Activated T-cell treated with anti-CD3 and anti-CD28 coated beads, Interleukin-2, amount 50 U/mL, for 48 hours (primary cell): ENCODE measurements at regions not wholly inside any gene's neighbourhood (a gene's known extent, or its start where the extent isn't known, plus 50 kb on each side); places are given as distances from the start of the nearest gene placed in this dataset.
"Not testable (repeated sequence)": the region's sequence is repeated elsewhere in the genome, so short reads cannot be mapped to it uniquely, and the experiment has no call there.

Experiments
- DNase-seq, 2 experiments: peaks; one replicate each; pipeline ENCODE4 v3.0.0-alpha.2; 2020

- no peak for DNase-seq
Measured at GRCh38 chr4:33626221-33626620, 2618.1 kb downstream of the ARAP2 start.

GRCh38 chr4:33628296-33628695 is 2616.0 kb downstream of the ARAP2 start:
- DNase-seq, result no peak

GRCh38 chr4:33649015-33649414 is 2595.3 kb downstream of the ARAP2 start:
- DNase-seq, result no peak

- no peak for DNase-seq
Measured at GRCh38 chr4:33649471-33649870, 2594.8 kb downstream of the ARAP2 start.

- DNase-seq, result no peak
Measured at GRCh38 chr4:33650036-33650435, 2594.3 kb downstream of the ARAP2 start.

- DNase-seq, result no peak
Measured at GRCh38 chr4:33658971-33659370, 2585.3 kb downstream of the ARAP2 start.

- DNase-seq, result no peak
Measured at GRCh38 chr4:33661636-33662035, 2582.7 kb downstream of the ARAP2 start.

GRCh38 chr4:33685939-33686338 is 2558.4 kb downstream of the ARAP2 start:
- no peak for DNase-seq

GRCh38 chr4:33696041-33696440 is 2548.3 kb downstream of the ARAP2 start:
- no peak for DNase-seq

- DNase-seq, result no peak
Measured at GRCh38 chr4:33696586-33696985, 2547.7 kb downstream of the ARAP2 start.

- no peak for DNase-seq
Measured at GRCh38 chr4:33709247-33709646, 2535.1 kb downstream of the ARAP2 start.

- no peak for DNase-seq
Measured at GRCh38 chr4:33711826-33712225, 2532.5 kb downstream of the ARAP2 start.

- no peak for DNase-seq
Measured at GRCh38 chr4:33714971-33715370, 2529.3 kb downstream of the ARAP2 start.

GRCh38 chr4:33715841-33716395 is 2528.4 kb downstream of the ARAP2 start:
- no peak for DNase-seq

GRCh38 chr4:33722254-33722653 is 2522.1 kb downstream of the ARAP2 start:
- DNase-seq, result no peak

GRCh38 chr4:33722800-33723516 is 2521.4 kb downstream of the ARAP2 start:
- DNase-seq, result no peak

- no peak for DNase-seq
Measured at GRCh38 chr4:33724685-33725084, 2519.6 kb downstream of the ARAP2 start.

GRCh38 chr4:33725861-33726260 is 2518.5 kb downstream of the ARAP2 start:
- no peak for DNase-seq

GRCh38 chr4:33737726-33738125 is 2506.6 kb downstream of the ARAP2 start:
- no peak for DNase-seq

GRCh38 chr4:33739884-33740632 is 2504.3 kb downstream of the ARAP2 start:
- DNase-seq, result no peak

- DNase-seq, result not testable (repeated sequence)
Measured at GRCh38 chr4:33740871-33741270, 2503.4 kb downstream of the ARAP2 start.

- no peak for DNase-seq
Measured at GRCh38 chr4:33746979-33747378, 2497.3 kb downstream of the ARAP2 start.

- no peak for DNase-seq
Measured at GRCh38 chr4:33751050-33751449, 2493.3 kb downstream of the ARAP2 start.

GRCh38 chr4:33772582-33772981 is 2471.7 kb downstream of the ARAP2 start:
- DNase-seq, result no peak
